ENCODE measurements at regions not wholly inside any gene's neighbourhood (a gene's known extent, or its start where the extent isn't known, plus 50 kb on each side); places are given as distances from the start of the nearest gene placed in this dataset.

DNA sequence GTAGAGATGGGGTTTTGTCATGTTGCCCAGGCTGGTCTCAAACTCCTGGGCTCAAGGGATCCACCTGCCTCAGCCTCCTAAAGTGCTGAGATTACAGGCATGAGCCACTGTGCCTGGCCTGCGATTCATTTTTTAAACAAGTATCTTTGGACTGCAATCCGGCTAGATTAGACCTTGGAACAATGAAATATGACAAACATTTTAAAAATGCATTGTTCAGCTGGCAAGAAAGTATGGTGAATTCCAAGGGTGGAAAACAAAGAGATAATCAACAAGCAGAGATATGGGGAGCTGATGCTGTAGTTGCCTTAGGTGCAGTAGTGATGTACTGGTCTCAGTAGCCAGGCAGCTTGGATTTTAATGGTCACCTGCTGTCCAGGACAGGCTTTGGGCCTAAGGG lies 95.8 kb upstream of the GOLGA8J start:
- no peak overlapping the region for H3K27ac Mint-ChIP-seq
- DNase-seq (ENCODE audit: low spot score) = no peak
- TF ChIP-seq ZNF317 (CRISPR knock-in tag; IDR thresholded peaks at IDR 0.05; ENCODE audit: borderline replicate concordance, low read depth) (no peak), SP1 (CRISPR knock-in tag; conservative IDR thresholded peaks at IDR 0.05) (no peak), ATF1 (CRISPR knock-in tag; IDR thresholded peaks at IDR 0.05) (no peak), TEAD4 (CRISPR knock-in tag; IDR thresholded peaks at IDR 0.05) (no peak), RORB (CRISPR knock-in tag; IDR thresholded peaks at IDR 0.05) (no peak), TCF7 (CRISPR knock-in tag; IDR thresholded peaks at IDR 0.05; ENCODE audit: low read depth) (no peak), NFYB (CRISPR knock-in tag; conservative IDR thresholded peaks at IDR 0.05; ENCODE audit: low read depth) (no peak), MYBL2 (CRISPR knock-in tag; IDR thresholded peaks at IDR 0.05) (no peak), CREM (CRISPR knock-in tag; IDR thresholded peaks at IDR 0.05) (no peak), ETV6 (CRISPR knock-in tag; IDR thresholded peaks at IDR 0.05) (no peak)
- TF ChIP-seq, protein P1, sequence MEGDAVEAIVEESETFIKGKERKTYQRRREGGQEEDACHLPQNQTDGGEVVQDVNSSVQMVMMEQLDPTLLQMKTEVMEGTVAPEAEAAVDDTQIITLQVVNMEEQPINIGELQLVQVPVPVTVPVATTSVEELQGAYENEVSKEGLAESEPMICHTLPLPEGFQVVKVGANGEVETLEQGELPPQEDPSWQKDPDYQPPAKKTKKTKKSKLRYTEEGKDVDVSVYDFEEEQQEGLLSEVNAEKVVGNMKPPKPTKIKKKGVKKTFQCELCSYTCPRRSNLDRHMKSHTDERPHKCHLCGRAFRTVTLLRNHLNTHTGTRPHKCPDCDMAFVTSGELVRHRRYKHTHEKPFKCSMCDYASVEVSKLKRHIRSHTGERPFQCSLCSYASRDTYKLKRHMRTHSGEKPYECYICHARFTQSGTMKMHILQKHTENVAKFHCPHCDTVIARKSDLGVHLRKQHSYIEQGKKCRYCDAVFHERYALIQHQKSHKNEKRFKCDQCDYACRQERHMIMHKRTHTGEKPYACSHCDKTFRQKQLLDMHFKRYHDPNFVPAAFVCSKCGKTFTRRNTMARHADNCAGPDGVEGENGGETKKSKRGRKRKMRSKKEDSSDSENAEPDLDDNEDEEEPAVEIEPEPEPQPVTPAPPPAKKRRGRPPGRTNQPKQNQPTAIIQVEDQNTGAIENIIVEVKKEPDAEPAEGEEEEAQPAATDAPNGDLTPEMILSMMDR (IDR thresholded peaks at IDR 0.05) = no peak
- TF ChIP-seq, protein P2, sequence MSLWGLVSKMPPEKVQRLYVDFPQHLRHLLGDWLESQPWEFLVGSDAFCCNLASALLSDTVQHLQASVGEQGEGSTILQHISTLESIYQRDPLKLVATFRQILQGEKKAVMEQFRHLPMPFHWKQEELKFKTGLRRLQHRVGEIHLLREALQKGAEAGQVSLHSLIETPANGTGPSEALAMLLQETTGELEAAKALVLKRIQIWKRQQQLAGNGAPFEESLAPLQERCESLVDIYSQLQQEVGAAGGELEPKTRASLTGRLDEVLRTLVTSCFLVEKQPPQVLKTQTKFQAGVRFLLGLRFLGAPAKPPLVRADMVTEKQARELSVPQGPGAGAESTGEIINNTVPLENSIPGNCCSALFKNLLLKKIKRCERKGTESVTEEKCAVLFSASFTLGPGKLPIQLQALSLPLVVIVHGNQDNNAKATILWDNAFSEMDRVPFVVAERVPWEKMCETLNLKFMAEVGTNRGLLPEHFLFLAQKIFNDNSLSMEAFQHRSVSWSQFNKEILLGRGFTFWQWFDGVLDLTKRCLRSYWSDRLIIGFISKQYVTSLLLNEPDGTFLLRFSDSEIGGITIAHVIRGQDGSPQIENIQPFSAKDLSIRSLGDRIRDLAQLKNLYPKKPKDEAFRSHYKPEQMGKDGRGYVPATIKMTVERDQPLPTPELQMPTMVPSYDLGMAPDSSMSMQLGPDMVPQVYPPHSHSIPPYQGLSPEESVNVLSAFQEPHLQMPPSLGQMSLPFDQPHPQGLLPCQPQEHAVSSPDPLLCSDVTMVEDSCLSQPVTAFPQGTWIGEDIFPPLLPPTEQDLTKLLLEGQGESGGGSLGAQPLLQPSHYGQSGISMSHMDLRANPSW (CRISPR knock-in tag; conservative IDR thresholded peaks at IDR 0.05; ENCODE audit: low read depth) = no peak
- TF ChIP-seq, protein P3, sequence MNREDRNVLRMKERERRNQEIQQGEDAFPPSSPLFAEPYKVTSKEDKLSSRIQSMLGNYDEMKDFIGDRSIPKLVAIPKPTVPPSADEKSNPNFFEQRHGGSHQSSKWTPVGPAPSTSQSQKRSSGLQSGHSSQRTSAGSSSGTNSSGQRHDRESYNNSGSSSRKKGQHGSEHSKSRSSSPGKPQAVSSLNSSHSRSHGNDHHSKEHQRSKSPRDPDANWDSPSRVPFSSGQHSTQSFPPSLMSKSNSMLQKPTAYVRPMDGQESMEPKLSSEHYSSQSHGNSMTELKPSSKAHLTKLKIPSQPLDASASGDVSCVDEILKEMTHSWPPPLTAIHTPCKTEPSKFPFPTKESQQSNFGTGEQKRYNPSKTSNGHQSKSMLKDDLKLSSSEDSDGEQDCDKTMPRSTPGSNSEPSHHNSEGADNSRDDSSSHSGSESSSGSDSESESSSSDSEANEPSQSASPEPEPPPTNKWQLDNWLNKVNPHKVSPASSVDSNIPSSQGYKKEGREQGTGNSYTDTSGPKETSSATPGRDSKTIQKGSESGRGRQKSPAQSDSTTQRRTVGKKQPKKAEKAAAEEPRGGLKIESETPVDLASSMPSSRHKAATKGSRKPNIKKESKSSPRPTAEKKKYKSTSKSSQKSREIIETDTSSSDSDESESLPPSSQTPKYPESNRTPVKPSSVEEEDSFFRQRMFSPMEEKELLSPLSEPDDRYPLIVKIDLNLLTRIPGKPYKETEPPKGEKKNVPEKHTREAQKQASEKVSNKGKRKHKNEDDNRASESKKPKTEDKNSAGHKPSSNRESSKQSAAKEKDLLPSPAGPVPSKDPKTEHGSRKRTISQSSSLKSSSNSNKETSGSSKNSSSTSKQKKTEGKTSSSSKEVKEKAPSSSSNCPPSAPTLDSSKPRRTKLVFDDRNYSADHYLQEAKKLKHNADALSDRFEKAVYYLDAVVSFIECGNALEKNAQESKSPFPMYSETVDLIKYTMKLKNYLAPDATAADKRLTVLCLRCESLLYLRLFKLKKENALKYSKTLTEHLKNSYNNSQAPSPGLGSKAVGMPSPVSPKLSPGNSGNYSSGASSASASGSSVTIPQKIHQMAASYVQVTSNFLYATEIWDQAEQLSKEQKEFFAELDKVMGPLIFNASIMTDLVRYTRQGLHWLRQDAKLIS (CRISPR knock-in tag; IDR thresholded peaks at IDR 0.05; ENCODE audit: borderline replicate concordance) = no peak
- TF ChIP-seq, protein P4, sequence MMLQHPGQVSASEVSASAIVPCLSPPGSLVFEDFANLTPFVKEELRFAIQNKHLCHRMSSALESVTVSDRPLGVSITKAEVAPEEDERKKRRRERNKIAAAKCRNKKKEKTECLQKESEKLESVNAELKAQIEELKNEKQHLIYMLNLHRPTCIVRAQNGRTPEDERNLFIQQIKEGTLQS (CRISPR knock-in tag; conservative IDR thresholded peaks at IDR 0.05) = no peak
- TF ChIP-seq, protein P5, sequence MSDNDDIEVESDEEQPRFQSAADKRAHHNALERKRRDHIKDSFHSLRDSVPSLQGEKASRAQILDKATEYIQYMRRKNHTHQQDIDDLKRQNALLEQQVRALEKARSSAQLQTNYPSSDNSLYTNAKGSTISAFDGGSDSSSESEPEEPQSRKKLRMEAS (CRISPR knock-in tag; IDR thresholded peaks at IDR 0.05) = no peak
- TF ChIP-seq, protein P6, sequence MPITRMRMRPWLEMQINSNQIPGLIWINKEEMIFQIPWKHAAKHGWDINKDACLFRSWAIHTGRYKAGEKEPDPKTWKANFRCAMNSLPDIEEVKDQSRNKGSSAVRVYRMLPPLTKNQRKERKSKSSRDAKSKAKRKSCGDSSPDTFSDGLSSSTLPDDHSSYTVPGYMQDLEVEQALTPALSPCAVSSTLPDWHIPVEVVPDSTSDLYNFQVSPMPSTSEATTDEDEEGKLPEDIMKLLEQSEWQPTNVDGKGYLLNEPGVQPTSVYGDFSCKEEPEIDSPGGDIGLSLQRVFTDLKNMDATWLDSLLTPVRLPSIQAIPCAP (CRISPR knock-in tag; IDR thresholded peaks at IDR 0.05) = no peak
- TF ChIP-seq, protein P7, sequence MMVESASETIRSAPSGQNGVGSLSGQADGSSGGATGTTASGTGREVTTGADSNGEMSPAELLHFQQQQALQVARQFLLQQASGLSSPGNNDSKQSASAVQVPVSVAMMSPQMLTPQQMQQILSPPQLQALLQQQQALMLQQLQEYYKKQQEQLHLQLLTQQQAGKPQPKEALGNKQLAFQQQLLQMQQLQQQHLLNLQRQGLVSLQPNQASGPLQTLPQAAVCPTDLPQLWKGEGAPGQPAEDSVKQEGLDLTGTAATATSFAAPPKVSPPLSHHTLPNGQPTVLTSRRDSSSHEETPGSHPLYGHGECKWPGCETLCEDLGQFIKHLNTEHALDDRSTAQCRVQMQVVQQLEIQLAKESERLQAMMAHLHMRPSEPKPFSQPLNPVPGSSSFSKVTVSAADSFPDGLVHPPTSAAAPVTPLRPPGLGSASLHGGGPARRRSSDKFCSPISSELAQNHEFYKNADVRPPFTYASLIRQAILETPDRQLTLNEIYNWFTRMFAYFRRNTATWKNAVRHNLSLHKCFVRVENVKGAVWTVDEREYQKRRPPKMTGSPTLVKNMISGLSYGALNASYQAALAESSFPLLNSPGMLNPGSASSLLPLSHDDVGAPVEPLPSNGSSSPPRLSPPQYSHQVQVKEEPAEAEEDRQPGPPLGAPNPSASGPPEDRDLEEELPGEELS (CRISPR knock-in tag; IDR thresholded peaks at IDR 0.05) = no peak
- TF ChIP-seq, protein P8, sequence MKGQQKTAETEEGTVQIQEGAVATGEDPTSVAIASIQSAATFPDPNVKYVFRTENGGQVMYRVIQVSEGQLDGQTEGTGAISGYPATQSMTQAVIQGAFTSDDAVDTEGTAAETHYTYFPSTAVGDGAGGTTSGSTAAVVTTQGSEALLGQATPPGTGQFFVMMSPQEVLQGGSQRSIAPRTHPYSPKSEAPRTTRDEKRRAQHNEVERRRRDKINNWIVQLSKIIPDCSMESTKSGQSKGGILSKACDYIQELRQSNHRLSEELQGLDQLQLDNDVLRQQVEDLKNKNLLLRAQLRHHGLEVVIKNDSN (CRISPR knock-in tag; IDR thresholded peaks at IDR 0.05) = no peak
- TF ChIP-seq, protein P9, sequence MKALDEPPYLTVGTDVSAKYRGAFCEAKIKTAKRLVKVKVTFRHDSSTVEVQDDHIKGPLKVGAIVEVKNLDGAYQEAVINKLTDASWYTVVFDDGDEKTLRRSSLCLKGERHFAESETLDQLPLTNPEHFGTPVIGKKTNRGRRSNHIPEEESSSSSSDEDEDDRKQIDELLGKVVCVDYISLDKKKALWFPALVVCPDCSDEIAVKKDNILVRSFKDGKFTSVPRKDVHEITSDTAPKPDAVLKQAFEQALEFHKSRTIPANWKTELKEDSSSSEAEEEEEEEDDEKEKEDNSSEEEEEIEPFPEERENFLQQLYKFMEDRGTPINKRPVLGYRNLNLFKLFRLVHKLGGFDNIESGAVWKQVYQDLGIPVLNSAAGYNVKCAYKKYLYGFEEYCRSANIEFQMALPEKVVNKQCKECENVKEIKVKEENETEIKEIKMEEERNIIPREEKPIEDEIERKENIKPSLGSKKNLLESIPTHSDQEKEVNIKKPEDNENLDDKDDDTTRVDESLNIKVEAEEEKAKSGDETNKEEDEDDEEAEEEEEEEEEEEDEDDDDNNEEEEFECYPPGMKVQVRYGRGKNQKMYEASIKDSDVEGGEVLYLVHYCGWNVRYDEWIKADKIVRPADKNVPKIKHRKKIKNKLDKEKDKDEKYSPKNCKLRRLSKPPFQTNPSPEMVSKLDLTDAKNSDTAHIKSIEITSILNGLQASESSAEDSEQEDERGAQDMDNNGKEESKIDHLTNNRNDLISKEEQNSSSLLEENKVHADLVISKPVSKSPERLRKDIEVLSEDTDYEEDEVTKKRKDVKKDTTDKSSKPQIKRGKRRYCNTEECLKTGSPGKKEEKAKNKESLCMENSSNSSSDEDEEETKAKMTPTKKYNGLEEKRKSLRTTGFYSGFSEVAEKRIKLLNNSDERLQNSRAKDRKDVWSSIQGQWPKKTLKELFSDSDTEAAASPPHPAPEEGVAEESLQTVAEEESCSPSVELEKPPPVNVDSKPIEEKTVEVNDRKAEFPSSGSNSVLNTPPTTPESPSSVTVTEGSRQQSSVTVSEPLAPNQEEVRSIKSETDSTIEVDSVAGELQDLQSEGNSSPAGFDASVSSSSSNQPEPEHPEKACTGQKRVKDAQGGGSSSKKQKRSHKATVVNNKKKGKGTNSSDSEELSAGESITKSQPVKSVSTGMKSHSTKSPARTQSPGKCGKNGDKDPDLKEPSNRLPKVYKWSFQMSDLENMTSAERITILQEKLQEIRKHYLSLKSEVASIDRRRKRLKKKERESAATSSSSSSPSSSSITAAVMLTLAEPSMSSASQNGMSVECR (CRISPR knock-in tag; IDR thresholded peaks at IDR 0.05; ENCODE audit: borderline replicate concordance) = no peak
- ATAC-seq = no peak
- H3K36me3 Mint-ChIP-seq = no peaks in the 10 kb centered on the region
- ChIA-PET CTCF (interaction anchor here (1.1 kb wide), 2 partner anchors 15 to 88 kb away, joined by 3 to 8 read pairs; no protein-coding TSS in a partner anchor), POLR2A (no interaction called here)
- H3K4me3 Mint-ChIP-seq = no peak overlapping the region
- H3K9me3 Mint-ChIP-seq = peaks cover 3% of the 10 kb centered on the region
- H3K4me1 Mint-ChIP-seq = peaks cover 49% of the 10 kb centered on the region
- no peaks in the 10 kb centered on the region for H3K27me3 Mint-ChIP-seq (ENCODE audit: low read depth)

Data from WTC11 (cell line).